ENCODE measurements at regions not wholly inside any gene's neighbourhood (a gene's known extent, or its start where the extent isn't known, plus 50 kb on each side); places are given as distances from the start of the nearest gene placed in this dataset.

GRCh38 chr7:12786494-12786893 is 99.1 kb downstream of the ARL4A start:
- no peaks in the 10 kb centered on the region for H3K4me1 ChIP-seq (replicated peaks; ENCODE audit: insufficient read depth)
- H3F3A ChIP-seq (ENCODE audit: insufficient read depth, low read depth), result no peaks in the 10 kb centered on the region
- 0 out of 2 replicates have a peak, but pooled peaks cover 4% of the 10 kb centered on the region for H3K9me2 ChIP-seq (ENCODE audit: insufficient read depth)
- BruUV-seq (replicated peaks), result no TSS peak
- no peaks in the 10 kb centered on the region for H3K79me2 ChIP-seq (ENCODE audit: low read depth)
- no peaks in the 10 kb centered on the region for H3K36me3 ChIP-seq (ENCODE audit: low read depth)
- no peak overlapping the region for H3K4me2 ChIP-seq
- H3K27ac ChIP-seq, result no peak overlapping the region
- intact Hi-C loops (cut with micrococcal nuclease; ENCODE audit: unreplicated experiment), result no loop called here
- DNase-seq, result no peak
- no peaks in the 10 kb centered on the region for H3K27me3 ChIP-seq (ENCODE audit: insufficient read depth, low read depth)
- H4K20me1 ChIP-seq (ENCODE audit: insufficient read depth), result no peaks in the 10 kb centered on the region
- no peak for TF ChIP-seq CTCF (conservative IDR thresholded peaks at IDR 0.05)
- no peak overlapping the region for H2AFZ ChIP-seq
- POLR2A ChIA-PET (ENCODE audit: unreplicated experiment), result no interaction called here
- CTCF ChIA-PET, result no interaction called here
- no peaks in the 10 kb centered on the region for H3K9me3 ChIP-seq (ENCODE audit: insufficient read depth, low read depth)
- no peak overlapping the region for H3K4me3 ChIP-seq

GRCh38 chr7:12788171-12788570 is 100.7 kb downstream of the ARL4A start:
- no peaks in the 10 kb centered on the region for H3K27me3 ChIP-seq (ENCODE audit: insufficient read depth, low read depth)
- ChIA-PET POLR2A (ENCODE audit: unreplicated experiment) (no interaction called here), CTCF (no interaction called here)
- no peak overlapping the region for H3K27ac ChIP-seq
- no TSS peak for BruUV-seq (replicated peaks)
- H3F3A ChIP-seq (ENCODE audit: insufficient read depth, low read depth), result no peaks in the 10 kb centered on the region
- no peaks in the 10 kb centered on the region for H3K79me2 ChIP-seq (ENCODE audit: low read depth)
- no peak overlapping the region for H3K4me2 ChIP-seq
- no peaks in the 10 kb centered on the region for H3K36me3 ChIP-seq (ENCODE audit: low read depth)
- intact Hi-C loops (cut with micrococcal nuclease; ENCODE audit: unreplicated experiment), result no loop called here
- H4K20me1 ChIP-seq (ENCODE audit: insufficient read depth), result no peaks in the 10 kb centered on the region
- TF ChIP-seq CTCF (conservative IDR thresholded peaks at IDR 0.05) (no peak), EZH2 (IDR thresholded peaks at IDR 0.05; ENCODE audit: low read depth) (no peak)
- H3K9me2 ChIP-seq (ENCODE audit: insufficient read depth), result no peaks in the 10 kb centered on the region
- DNase-seq, result no peak
- no peak overlapping the region for H3K4me3 ChIP-seq
- no peak overlapping the region for H2AFZ ChIP-seq
- H3K9me3 ChIP-seq (ENCODE audit: insufficient read depth, low read depth), result no peaks in the 10 kb centered on the region
- no peaks in the 10 kb centered on the region for H3K4me1 ChIP-seq (replicated peaks; ENCODE audit: insufficient read depth)

GRCh38 chr7:12788591-12788990 is 101.2 kb downstream of the ARL4A start:
- no peaks in the 10 kb centered on the region for H3K4me1 ChIP-seq (replicated peaks; ENCODE audit: insufficient read depth)
- no peak overlapping the region for H3K4me3 ChIP-seq
- H3K4me2 ChIP-seq, result no peak overlapping the region
- no peaks in the 10 kb centered on the region for H4K20me1 ChIP-seq (ENCODE audit: insufficient read depth)
- H3K9me2 ChIP-seq (ENCODE audit: insufficient read depth), result no peaks in the 10 kb centered on the region
- no peak overlapping the region for H2AFZ ChIP-seq
- no peaks in the 10 kb centered on the region for H3K9me3 ChIP-seq (ENCODE audit: insufficient read depth, low read depth)
- intact Hi-C loops (cut with micrococcal nuclease; ENCODE audit: unreplicated experiment), result no loop called here
- no TSS peak for BruUV-seq (replicated peaks)
- H3K36me3 ChIP-seq (ENCODE audit: low read depth), result no peaks in the 10 kb centered on the region
- H3K27me3 ChIP-seq (ENCODE audit: insufficient read depth, low read depth), result no peaks in the 10 kb centered on the region
- TF ChIP-seq CTCF (conservative IDR thresholded peaks at IDR 0.05) (no peak), EZH2 (IDR thresholded peaks at IDR 0.05; ENCODE audit: low read depth) (no peak)
- ChIA-PET CTCF (no interaction called here), POLR2A (ENCODE audit: unreplicated experiment) (no interaction called here)
- no peak overlapping the region for H3K27ac ChIP-seq
- DNase-seq, result no peak
- no peaks in the 10 kb centered on the region for H3F3A ChIP-seq (ENCODE audit: insufficient read depth, low read depth)
- no peaks in the 10 kb centered on the region for H3K79me2 ChIP-seq (ENCODE audit: low read depth)

Measured in PC-9 (cell line).